ENCODE measurements at regions not wholly inside any gene's neighbourhood (a gene's known extent, or its start where the extent isn't known, plus 50 kb on each side); places are given as distances from the start of the nearest gene placed in this dataset.

DNA sequence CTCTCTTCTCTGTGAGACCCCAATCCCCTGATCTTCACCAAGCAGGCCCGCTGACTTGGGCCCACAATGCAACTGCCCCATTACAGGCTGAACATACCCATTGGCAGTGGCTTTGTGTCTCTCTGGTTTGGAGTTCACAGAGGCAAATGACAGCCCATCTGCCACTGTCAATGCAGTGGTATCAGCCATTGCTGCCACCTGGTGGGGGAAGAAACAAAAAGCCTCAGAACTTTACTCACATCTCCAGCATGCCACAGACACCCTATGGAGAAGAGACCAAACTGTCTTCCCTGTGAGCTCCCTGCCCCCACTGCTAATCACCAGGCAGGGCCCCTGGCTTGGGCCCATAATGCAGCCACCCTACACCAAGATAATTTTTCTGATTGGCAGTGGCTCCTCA, 729.3 kb upstream of the ACTRT1 start:
- DNase-seq (ENCODE audit: low read depth), result peak; percentile 2
- no peak overlapping the region for H3K4me3 ChIP-seq (ENCODE audit: low read length)
- TF ChIP-seq CTCF (IDR thresholded peaks at IDR 0.05; ENCODE audit: insufficient read depth, low read depth, low read length, missing control alignments), result peak; percentile 14

DNA sequence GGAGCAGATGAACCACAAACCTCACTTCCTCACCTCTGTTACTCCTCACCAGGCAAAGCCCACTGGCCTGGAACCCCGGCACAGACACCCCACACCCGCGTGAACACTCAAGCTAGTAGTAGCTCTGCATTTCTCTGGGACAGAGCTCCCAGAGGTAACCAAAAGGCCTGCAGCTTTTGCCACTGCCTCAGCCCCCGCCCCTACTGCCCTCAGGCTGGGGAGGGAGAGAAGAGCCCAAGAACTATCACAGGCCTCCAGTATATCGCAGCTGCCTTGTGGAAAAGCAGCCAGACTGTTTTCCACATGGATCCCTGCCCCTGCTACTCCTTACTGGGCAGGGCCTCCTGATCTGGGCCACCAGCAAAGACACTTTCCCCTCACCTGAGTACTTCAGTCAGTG, 728.7 kb upstream of the ACTRT1 start:
- no peak for TF ChIP-seq CTCF (IDR thresholded peaks at IDR 0.05; ENCODE audit: insufficient read depth, low read depth, low read length, missing control alignments)
- no peak for DNase-seq (ENCODE audit: low read depth)
- H3K4me3 ChIP-seq (ENCODE audit: low read length), result no peak overlapping the region

- peak; percentile 3 for DNase-seq (ENCODE audit: low read depth)
- no peak overlapping the region for H3K4me3 ChIP-seq (ENCODE audit: low read length)
- no peak for TF ChIP-seq CTCF (IDR thresholded peaks at IDR 0.05; ENCODE audit: insufficient read depth, low read depth, low read length, missing control alignments)
Measured at GRCh38 chrX:128769495-128769894, 717.3 kb upstream of the ACTRT1 start.

DNA sequence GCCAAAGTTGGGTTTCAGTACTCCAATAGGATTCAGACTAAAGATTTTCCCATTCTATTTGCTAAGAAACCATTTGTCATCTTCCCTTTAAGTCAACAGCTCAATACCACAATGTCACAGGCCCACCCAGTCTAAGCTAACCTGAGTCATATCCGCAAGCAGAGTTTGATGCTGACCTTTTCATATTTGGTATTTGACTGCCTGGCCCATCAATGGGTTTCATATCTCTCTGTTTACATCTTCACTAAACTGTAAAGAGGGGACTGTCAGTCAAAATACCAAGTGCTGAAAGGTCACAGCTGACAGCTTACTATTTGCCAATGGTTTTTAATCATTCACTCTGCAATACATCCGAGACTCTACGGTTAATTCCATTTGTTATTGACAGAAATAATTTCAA, 707.5 kb upstream of the ACTRT1 start:
- DNase-seq (ENCODE audit: low read depth), result no peak
- H3K4me3 ChIP-seq (ENCODE audit: low read length), result no peak overlapping the region
- no peak for TF ChIP-seq CTCF (IDR thresholded peaks at IDR 0.05; ENCODE audit: insufficient read depth, low read depth, low read length, missing control alignments)

- H3K4me3 ChIP-seq (ENCODE audit: low read length), result no peak overlapping the region
- no peak for TF ChIP-seq CTCF (IDR thresholded peaks at IDR 0.05; ENCODE audit: insufficient read depth, low read depth, low read length, missing control alignments)
- no peak for DNase-seq (ENCODE audit: low read depth)
Measured at GRCh38 chrX:128759177-128759576, 707.0 kb upstream of the ACTRT1 start.

DNA sequence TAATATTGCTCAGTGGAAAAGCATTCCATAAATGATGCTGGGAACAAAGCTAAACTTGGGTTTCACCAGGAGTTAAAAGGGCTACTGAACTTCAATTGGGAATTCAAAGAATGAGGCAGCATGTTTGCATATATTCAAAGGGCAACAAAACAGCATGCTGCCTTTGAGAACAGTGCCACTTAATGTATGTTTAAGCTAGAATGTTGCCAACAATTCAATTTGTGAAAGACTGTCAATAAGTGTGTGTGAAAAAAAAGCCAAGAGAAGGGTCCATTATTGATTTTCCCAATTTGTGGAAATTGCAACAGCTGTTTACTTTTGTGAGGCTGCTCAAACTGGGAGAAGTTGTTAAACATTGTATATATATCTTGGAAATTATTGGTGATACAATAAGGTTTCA, 701.9 kb upstream of the ACTRT1 start:
- DNase-seq (ENCODE audit: low read depth), result no peak
- no peak overlapping the region for H3K4me3 ChIP-seq (ENCODE audit: low read length)
- TF ChIP-seq CTCF (IDR thresholded peaks at IDR 0.05; ENCODE audit: insufficient read depth, low read depth, low read length, missing control alignments), result no peak

GRCh38 chrX:128739539-128739938, 687.3 kb upstream of the ACTRT1 start:
- no peak for TF ChIP-seq CTCF (IDR thresholded peaks at IDR 0.05; ENCODE audit: insufficient read depth, low read depth, low read length, missing control alignments)
- no peak for DNase-seq (ENCODE audit: low read depth)

More at GRCh38 chrX:128739539-128739938, 687.3 kb upstream of the ACTRT1 start:
- H3K4me3 ChIP-seq (ENCODE audit: low read length), result no peak overlapping the region

Data from epithelial cell of esophagus (primary cell).